ENCODE measurements at regions not wholly inside any gene's neighbourhood (a gene's known extent, or its start where the extent isn't known, plus 50 kb on each side); places are given as distances from the start of the nearest gene placed in this dataset.
A peak's percentile ranks its signal among the peaks of the same experiment; 100 is the strongest.

DNA sequence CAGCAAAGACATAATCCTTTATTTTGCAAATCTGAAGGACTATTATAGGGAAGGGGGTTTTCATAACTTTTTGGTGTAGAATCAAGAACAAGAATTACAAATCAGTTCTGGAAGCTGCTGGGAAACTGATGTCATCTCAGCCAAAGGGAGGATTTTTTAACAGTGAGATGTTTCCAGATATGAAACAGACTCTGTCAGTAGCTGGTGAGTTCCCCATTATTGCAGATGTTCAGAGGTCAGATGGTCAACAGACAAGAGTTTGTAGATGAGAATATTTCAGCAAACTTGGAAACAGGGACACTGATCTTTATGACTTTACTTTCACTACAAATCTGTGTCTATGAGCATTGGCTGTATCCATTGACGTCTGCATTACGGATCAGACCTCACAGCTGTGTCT lies 71.9 kb upstream of the LPP start:
- peaks cover 8% of the 10 kb centered on the region for H3K36me3 Mint-ChIP-seq (ENCODE audit: low read depth)
- peaks cover 13% of the 10 kb centered on the region for H3K9me3 Mint-ChIP-seq
- no peak overlapping the region for H3K4me3 Mint-ChIP-seq
- intact Hi-C loops (cut with micrococcal nuclease) = no loop called here
- H3K27me3 Mint-ChIP-seq (ENCODE audit: insufficient read depth) = peaks cover 3% of the 10 kb centered on the region
- peaks cover 5% of the 10 kb centered on the region for H3K4me1 Mint-ChIP-seq (ENCODE audit: low read depth)
- no peak overlapping the region for H3K27ac Mint-ChIP-seq
- DNase-seq (ENCODE audit: low spot score) = no peak

DNA sequence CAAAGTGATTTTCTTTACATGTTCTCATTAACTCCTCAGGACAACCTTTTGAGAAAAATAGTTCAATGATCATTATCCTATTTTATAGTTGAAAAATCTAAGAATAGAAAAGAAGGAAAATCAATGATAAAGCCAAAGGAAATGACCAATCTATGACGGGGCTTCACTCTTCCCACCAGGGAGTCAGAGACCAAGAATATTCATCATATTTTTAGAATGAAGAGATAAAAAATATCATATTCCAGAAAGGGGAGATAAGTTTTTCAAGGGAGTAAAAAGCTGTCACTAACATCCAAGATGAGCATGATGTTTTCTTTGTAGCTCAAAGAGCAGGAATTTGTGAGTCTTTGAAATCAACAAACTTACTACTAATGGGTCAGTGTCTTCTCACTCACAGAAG lies 71.5 kb upstream of the LPP start:
- Mint-ChIP-seq H3K4me1 (ENCODE audit: low read depth) (peaks cover under 1% of the 10 kb centered on the region), H3K9me3 (peaks cover 9% of the 10 kb centered on the region), H3K36me3 (ENCODE audit: low read depth) (peaks cover 5% of the 10 kb centered on the region), H3K27me3 (ENCODE audit: insufficient read depth) (peaks cover 3% of the 10 kb centered on the region), H3K4me3 (no peak overlapping the region), H3K27ac (no peak overlapping the region)
- intact Hi-C loops (cut with micrococcal nuclease) = no loop called here
- no peak for DNase-seq (ENCODE audit: low spot score)

DNA sequence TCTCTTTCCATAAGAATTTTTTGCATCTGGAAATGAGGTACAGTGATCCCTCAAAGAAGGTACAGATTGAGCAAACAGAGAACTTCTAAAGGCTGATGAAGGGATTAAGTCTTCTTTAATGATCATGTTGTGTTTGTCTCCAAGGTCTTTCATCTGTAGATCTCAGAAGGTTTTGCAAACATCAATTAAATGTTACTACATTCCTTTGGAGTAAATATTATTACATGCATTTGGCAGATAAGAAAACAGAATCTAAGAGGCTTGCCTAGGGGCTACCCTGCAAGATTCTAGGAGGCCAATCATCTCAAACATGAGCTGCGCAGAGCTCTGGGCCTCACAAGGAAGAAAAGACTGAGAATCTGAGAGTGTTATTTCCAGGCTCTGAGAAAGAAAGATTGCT lies 70.9 kb upstream of the LPP start:
- Mint-ChIP-seq H3K27me3 (ENCODE audit: insufficient read depth) (peaks cover 3% of the 10 kb centered on the region), H3K4me1 (ENCODE audit: low read depth) (no peaks in the 10 kb centered on the region), H3K27ac (no peak overlapping the region), H3K4me3 (no peak overlapping the region), H3K36me3 (ENCODE audit: low read depth) (peaks cover 5% of the 10 kb centered on the region), H3K9me3 (peaks cover 9% of the 10 kb centered on the region)
- intact Hi-C loops (cut with micrococcal nuclease) = no loop called here
- no peak for DNase-seq (ENCODE audit: low spot score)

DNA sequence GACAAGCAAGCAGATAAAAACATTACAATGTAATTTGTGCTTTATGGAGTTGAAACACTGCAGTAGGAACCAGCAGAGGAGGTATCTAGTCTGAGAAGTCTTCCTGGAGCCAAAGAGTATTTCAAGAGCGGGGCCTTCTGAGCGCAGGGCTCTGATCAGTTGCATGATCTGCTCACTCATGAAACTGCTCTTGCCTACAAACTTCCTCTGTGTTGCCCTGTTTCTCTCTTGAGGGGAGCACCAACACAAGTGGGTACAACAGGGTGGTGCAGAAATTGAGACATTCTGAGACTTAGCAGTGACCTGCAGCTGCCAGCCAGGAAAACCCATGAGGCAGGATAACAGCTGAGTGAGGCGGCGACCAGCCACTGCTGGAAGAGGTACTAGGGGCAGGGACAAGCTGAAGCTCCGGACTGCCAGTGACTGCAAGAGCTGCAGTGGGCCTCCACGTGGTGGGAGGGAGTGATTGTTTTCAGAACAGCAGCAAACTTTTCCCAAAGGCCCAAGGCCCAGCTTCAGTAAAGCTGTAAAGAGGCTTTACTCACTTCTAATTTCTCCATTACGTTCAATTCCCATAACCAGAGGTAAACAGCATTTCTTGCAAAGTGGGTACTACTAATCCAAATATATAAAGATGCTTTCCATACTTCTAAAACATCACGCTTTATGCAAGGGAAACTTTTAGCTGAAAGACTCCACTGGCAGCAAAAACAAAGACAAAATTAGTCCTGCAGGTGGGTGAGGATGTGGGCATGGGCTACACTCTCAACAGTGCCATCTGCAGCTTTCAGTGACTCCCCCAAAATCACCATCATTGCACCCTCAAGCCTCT lies 69.0 kb upstream of the LPP start:
- no peak overlapping the region for H3K4me3 Mint-ChIP-seq
- DNase-seq (ENCODE audit: low spot score) = no peak
- peaks cover 5% of the 10 kb centered on the region for H3K36me3 Mint-ChIP-seq (ENCODE audit: low read depth)
- peaks cover 5% of the 10 kb centered on the region for H3K9me3 Mint-ChIP-seq
- no peaks in the 10 kb centered on the region for H3K4me1 Mint-ChIP-seq (ENCODE audit: low read depth)
- intact Hi-C loops (cut with micrococcal nuclease) = no loop called here
- H3K27ac Mint-ChIP-seq = no peak overlapping the region
- H3K27me3 Mint-ChIP-seq (ENCODE audit: insufficient read depth) = peaks cover 2% of the 10 kb centered on the region

DNA sequence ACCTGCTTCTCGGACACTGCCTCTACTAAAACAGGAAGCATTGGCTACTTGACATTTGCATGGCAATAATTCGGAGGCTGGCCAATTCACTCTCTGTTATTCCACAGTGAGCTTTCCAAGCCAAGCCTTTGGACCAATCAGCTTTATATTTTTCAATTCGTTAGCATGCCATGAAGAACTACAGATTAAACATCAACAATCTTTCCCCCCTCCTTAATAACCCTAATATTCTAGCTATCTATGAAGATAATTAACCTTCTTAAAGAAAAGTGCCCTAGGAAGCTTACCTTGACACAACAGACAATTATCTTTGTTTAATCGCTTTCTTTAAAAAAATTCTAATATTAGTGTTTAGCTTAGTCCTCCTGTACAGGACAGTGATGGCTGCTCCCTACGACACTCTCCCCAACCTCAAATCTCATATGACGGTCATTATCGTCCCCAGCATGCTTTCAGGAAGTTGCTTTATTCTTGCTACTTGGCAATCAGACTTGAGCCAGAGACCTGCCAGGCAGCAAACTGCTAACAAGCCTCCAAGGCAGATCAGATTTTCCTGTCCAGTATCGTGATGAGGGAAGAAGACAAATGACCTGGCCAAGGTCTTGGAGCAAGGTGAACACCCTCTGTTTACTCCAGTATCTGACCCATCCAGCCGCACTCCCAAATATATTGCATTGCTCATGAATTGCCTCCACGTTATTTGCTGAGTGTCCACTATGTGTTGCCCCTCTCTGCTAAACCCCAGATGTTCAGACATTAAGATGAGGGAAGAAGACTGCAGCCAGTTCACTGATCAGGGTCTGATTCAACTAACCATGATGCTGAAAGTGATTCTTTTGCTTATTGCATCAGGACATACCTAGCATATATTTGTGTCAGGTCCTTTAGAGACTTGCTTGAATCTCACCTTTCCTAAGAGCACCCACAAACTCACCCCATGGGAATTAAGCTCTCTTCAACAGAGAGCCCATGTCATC lies 68.1 kb upstream of the LPP start:
- Mint-ChIP-seq H3K4me3 (no peak overlapping the region), H3K27ac (no peak overlapping the region), H3K9me3 (no peaks in the 10 kb centered on the region), H3K27me3 (ENCODE audit: insufficient read depth) (peaks cover 2% of the 10 kb centered on the region), H3K4me1 (ENCODE audit: low read depth) (no peaks in the 10 kb centered on the region), H3K36me3 (ENCODE audit: low read depth) (no peaks in the 10 kb centered on the region)
- no peak for DNase-seq (ENCODE audit: low spot score)
- intact Hi-C loops (cut with micrococcal nuclease) = no loop called here

DNA sequence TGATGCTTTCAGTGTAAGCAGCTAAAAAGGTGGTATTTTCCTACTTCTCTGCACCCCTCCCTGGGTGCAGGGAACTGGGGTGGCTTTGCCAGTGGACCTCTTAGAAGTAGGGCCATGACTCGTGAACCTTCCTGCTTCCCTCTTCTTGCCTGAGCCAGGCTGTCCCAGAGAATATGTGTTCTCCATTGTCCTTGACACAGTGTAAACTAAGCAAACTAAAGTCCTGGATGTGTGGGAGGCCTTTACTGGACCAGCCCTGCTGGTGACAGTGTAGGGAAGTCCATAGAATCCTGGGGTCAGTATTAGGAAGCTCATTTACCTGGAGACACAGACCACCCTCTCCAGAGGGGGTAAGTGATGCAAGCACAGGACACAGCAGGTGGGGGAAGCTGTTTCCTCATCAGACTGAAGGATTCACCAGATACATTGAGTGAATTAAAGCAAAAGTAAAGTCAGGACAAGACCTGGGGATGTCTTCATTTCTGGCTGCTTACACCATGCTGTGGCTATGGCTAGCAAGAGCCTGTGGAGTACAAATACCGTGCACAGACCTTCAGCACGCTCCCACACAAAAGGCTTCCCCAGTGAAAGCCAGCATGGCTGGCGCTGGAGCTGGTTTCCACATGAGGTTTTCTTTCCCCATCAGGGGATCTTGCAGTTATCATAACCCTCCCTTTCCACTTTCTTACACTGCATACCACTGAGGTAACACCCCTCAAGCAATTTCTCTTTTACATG lies 64.8 kb upstream of the LPP start:
- Mint-ChIP-seq H3K4me3 (no peak overlapping the region), H3K27ac (no peak overlapping the region), H3K4me1 (ENCODE audit: low read depth) (peaks cover 14% of the 10 kb centered on the region), H3K36me3 (ENCODE audit: low read depth) (peaks cover 1% of the 10 kb centered on the region), H3K27me3 (ENCODE audit: insufficient read depth) (peaks cover 2% of the 10 kb centered on the region), H3K9me3 (no peaks in the 10 kb centered on the region)
- no peak for DNase-seq (ENCODE audit: low spot score)
- intact Hi-C loops (cut with micrococcal nuclease) = no loop called here

DNA sequence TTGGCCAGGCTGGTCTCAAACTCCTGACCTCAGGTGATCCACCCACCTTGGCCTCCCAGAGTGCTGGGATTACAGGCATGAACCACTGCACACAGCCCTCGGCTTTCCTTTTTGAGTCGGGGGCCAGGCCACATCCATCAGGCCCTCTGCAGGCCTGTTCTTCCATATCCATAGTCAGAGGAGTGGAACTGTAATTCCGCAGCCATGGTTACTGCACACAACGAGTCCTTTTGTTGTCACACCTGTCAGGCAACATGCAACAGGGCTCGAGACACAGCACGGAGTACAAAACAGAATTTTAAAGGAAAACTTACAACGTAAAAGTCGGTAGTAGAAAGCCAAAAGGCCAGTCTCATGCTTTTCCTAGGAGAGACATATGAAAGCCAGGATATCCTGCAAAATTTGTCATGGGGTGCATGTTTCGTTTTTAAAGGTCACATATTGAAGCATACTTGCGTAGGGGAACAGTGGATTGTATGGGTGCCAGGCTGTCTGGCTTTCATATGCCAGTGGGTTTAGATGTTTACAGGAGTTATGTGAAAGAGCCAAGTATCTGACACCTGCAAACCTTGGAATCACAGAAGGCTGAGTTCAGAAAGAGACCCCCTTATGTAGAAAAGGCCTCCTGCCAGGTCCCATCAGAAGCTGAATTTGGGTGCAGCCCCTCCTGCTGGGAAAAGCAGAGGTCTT lies 63.2 kb upstream of the LPP start:
- intact Hi-C loops (cut with micrococcal nuclease) = no loop called here
- H3K27me3 Mint-ChIP-seq (ENCODE audit: insufficient read depth) = peaks cover 2% of the 10 kb centered on the region
- peaks cover 14% of the 10 kb centered on the region for H3K4me1 Mint-ChIP-seq (ENCODE audit: low read depth)
- no peaks in the 10 kb centered on the region for H3K9me3 Mint-ChIP-seq
- peaks cover 1% of the 10 kb centered on the region for H3K36me3 Mint-ChIP-seq (ENCODE audit: low read depth)
- H3K27ac Mint-ChIP-seq = peak overlapping the region; percentile 63
- DNase-seq (ENCODE audit: low spot score) = no peak
- no peak overlapping the region for H3K4me3 Mint-ChIP-seq

DNA sequence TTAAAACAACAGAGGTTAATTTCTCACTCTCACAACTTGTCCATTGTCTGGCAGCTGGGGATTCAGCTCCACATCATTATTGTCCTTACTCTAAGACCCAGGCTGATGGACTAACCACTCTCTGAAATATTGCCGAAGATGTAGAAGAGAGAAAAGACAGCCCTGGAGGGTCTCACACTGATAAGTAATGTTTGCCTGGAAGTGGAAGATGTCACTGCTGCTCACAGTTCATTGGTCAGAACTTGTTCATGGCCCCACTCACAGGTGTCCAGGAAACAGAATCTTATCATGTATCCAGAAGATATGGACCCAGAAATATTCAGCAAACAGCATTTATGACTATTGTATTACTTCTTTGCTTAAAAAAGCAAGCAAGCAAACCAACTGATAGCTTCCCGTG lies 62.2 kb upstream of the LPP start:
- H3K27ac Mint-ChIP-seq = no peak overlapping the region

DNA sequence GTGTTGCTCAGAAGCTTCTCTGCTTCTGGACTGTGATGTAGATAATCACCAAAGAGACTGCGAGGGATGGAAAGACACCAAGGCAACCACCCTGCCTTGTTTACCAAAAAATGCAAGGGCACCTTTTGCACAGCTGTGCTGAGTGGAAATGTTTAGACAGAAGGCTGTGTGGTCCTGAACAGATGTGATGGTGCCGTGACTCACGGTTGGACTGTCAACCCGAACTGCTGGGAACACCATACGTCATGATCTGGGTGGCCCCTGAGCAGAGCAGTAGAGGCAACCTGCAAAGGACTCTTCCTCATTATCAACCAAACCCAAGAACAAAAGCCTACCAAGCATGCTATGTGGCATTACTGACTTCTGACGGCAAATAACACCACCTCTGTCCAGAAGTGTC lies 61.3 kb upstream of the LPP start:
- no peaks in the 10 kb centered on the region for H3K9me3 Mint-ChIP-seq
- H3K36me3 Mint-ChIP-seq (ENCODE audit: low read depth) = peaks cover 1% of the 10 kb centered on the region
- no peak for DNase-seq (ENCODE audit: low spot score)
- H3K4me3 Mint-ChIP-seq = no peak overlapping the region
- H3K27ac Mint-ChIP-seq = peak overlapping the region; percentile 49
- intact Hi-C loops (cut with micrococcal nuclease) = loop anchor here (1.0 to 2.0 kb wide), 4 partner anchors 30 to 349 kb away; no protein-coding TSS in a partner anchor
- H3K4me1 Mint-ChIP-seq (ENCODE audit: low read depth) = peaks cover 14% of the 10 kb centered on the region
- H3K27me3 Mint-ChIP-seq (ENCODE audit: insufficient read depth) = peaks cover 2% of the 10 kb centered on the region

More for the DNA sequence above, 62.2 kb upstream of the LPP start:
- Mint-ChIP-seq H3K36me3 (ENCODE audit: low read depth) (peaks cover 1% of the 10 kb centered on the region), H3K4me3 (no peak overlapping the region), H3K9me3 (no peaks in the 10 kb centered on the region), H3K27me3 (ENCODE audit: insufficient read depth) (peaks cover 2% of the 10 kb centered on the region), H3K4me1 (ENCODE audit: low read depth) (peaks cover 14% of the 10 kb centered on the region)
- DNase-seq (ENCODE audit: low spot score) = no peak
- intact Hi-C loops (cut with micrococcal nuclease) = loop anchor here (1.0 to 2.0 kb wide), 4 partner anchors 30 to 348 kb away; no protein-coding TSS in a partner anchor

DNA sequence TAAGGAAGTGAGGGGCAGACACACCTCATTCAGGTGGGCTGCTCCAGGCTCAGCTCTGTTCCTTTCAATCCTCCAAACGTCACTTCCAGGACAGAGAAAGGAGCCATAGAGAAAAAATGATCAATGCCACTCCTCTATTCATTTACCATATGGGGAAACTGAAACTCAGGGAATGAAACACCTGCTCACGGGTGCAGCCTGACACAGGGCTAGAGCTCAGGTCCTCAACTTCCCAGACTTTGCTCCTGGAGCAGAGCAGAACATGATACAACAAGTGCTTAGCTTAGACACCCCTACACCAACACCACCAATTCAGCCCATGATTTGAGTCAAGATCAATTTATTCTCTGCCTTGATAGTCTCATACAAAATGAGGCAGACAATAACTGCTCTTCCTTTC lies 58.5 kb upstream of the LPP start:
- no peak for DNase-seq (ENCODE audit: low spot score)
- intact Hi-C loops (cut with micrococcal nuclease) = no loop called here
- no peak overlapping the region for H3K4me3 Mint-ChIP-seq
- no peaks in the 10 kb centered on the region for H3K27me3 Mint-ChIP-seq (ENCODE audit: insufficient read depth)
- H3K27ac Mint-ChIP-seq = no peak overlapping the region
- peaks cover 14% of the 10 kb centered on the region for H3K4me1 Mint-ChIP-seq (ENCODE audit: low read depth)
- peaks cover 12% of the 10 kb centered on the region for H3K9me3 Mint-ChIP-seq
- peaks cover 7% of the 10 kb centered on the region for H3K36me3 Mint-ChIP-seq (ENCODE audit: low read depth)

DNA sequence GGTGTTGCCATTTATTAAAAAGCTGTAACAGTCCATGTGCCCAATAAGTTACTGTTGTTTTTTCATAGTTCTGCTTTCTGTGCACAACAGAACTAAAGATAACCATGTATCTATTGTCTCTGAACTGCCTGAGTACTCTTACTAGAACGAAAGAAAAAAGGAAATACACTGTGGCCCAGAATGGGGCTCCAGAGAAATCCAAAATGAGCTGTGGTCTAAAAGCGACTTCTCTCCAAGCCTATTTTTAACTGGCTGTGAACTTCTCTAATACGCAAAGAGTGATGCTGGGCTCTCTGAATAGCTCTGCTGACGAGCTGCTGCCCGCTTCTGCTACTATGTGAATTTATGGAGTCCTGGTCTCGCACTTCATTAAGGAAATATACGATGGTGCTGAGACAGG lies 56.2 kb upstream of the LPP start:
- peaks cover 7% of the 10 kb centered on the region for H3K4me1 Mint-ChIP-seq (ENCODE audit: low read depth)
- no peaks in the 10 kb centered on the region for H3K27me3 Mint-ChIP-seq (ENCODE audit: insufficient read depth)
- DNase-seq (ENCODE audit: low spot score) = no peak
- no peak overlapping the region for H3K27ac Mint-ChIP-seq
- no peak overlapping the region for H3K4me3 Mint-ChIP-seq
- intact Hi-C loops (cut with micrococcal nuclease) = no loop called here
- H3K9me3 Mint-ChIP-seq = peaks cover 22% of the 10 kb centered on the region
- H3K36me3 Mint-ChIP-seq (ENCODE audit: low read depth) = peaks cover 5% of the 10 kb centered on the region

DNA sequence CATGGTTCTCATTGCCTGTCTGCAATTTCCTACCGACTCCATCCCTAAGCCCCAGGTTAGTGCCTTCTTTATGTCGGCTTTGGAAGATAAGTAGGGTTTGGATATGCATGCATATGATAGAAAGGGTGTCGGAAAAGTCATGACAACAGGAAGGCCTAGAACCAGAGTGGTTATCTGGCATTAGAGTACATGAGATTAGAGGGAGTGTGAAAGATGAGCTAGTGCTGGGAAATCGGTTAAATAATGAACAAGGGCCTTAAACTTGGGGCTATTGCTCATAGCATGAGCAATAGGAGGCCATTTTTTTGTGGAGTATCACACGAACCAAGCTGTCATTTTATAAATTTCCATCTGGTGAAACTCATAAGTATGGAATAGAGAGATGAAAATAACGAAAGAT lies 54.0 kb upstream of the LPP start:
- Mint-ChIP-seq H3K36me3 (ENCODE audit: low read depth) (peaks cover 5% of the 10 kb centered on the region), H3K4me3 (no peak overlapping the region), H3K27me3 (ENCODE audit: insufficient read depth) (no peaks in the 10 kb centered on the region), H3K27ac (no peak overlapping the region), H3K4me1 (ENCODE audit: low read depth) (no peaks in the 10 kb centered on the region), H3K9me3 (peaks cover 22% of the 10 kb centered on the region)
- DNase-seq (ENCODE audit: low spot score) = no peak
- intact Hi-C loops (cut with micrococcal nuclease) = no loop called here
